ENCODE measurements at regions not wholly inside any gene's neighbourhood (a gene's known extent, or its start where the extent isn't known, plus 50 kb on each side); places are given as distances from the start of the nearest gene placed in this dataset.

DNA sequence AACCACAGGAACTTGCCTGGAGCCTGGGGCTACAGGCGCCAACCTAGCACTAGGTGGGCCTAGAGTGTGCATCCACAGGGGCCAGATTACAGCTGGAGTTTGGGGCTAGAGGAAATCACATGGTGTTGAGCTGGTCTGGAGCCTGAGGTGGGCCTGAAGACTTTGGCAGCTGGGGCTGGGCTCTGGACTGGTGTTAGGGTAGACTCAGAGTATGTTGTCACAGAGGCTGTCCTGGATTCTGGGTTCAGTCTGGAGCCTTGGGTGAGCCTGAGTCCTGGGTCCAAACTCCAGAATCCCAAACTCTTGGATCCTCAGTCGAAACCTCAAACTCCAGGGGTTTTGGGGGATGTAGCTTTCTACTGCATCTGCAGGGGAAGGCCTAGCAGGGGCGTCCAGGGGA, 356.7 kb downstream of the FRK start:
- TF ChIP-seq POLR2AphosphoS5 (IDR thresholded peaks at IDR 0.05; ENCODE audit: borderline replicate concordance, low read depth, low read length) (no peak), EZH2 (IDR thresholded peaks at IDR 0.05) (no peak), FOXP2 (optimal IDR thresholded peaks at IDR 0.05; ENCODE audit: control extremely low read depth, extremely low read length, insufficient read depth) (no peak)

Data from SK-N-MC (cell line).